Fibroblast of the aortic adventitia (primary cell): ENCODE measurements at regions not wholly inside any gene's neighbourhood (a gene's known extent, or its start where the extent isn't known, plus 50 kb on each side); places are given as distances from the start of the nearest gene placed in this dataset.
A peak's percentile ranks its signal among the peaks of the same experiment; 100 is the strongest.

ENCODE experiments used
- DNase-seq: peaks from one replicate; pipeline ENCODE4 v3.0.0-alpha.2; 2010; ENCODE audit warnings: low read depth
- H3K4me3 ChIP-seq: 2 replicates; pipeline ENCODE4 v1.5.1; 2011; ENCODE audit warnings: low read depth, mild to moderate bottlenecking, control low read depth, low read length, moderate library complexity
- CTCF ChIP-seq: IDR thresholded peaks from 2 replicates; pipeline ENCODE4 v1.5.1; 2011; ENCODE audit warnings: mild to moderate bottlenecking, low read length, control low read depth, inconsistent platforms; ENCODE audit not compliant: insufficient read depth

GRCh38 chr5:143720689-143721088, 91.3 kb upstream of the HMHB1 start:
- no peak for TF ChIP-seq CTCF
- no peak for DNase-seq
- no peak overlapping the region for H3K4me3 ChIP-seq

- DNase-seq = peak; percentile 92
- TF ChIP-seq CTCF = peak; percentile 38
- no peak overlapping the region for H3K4me3 ChIP-seq
Observed at GRCh38 chr5:143717400-143717799, 94.6 kb upstream of the HMHB1 start.

GRCh38 chr5:143716881-143717280, 95.1 kb upstream of the HMHB1 start:
- no peak for DNase-seq

GRCh38 chr5:143715616-143716015, 96.3 kb upstream of the HMHB1 start:
- no peak overlapping the region for H3K4me3 ChIP-seq
- TF ChIP-seq CTCF = no peak
- DNase-seq = no peak

More at GRCh38 chr5:143716881-143717280, 95.1 kb upstream of the HMHB1 start:
- H3K4me3 ChIP-seq = no peak overlapping the region
- TF ChIP-seq CTCF = no peak

GRCh38 chr5:143714629-143715028, 97.3 kb upstream of the HMHB1 start:
- DNase-seq = peak; percentile 27
- H3K4me3 ChIP-seq = no peak overlapping the region
- no peak for TF ChIP-seq CTCF

- peak; percentile 78 for DNase-seq
- H3K4me3 ChIP-seq = no peak overlapping the region
- TF ChIP-seq CTCF = no peak
Observed at GRCh38 chr5:143713047-143714003, 98.6 kb upstream of the HMHB1 start.
